Esophagus (tissue), 2 donors: ENCODE measurements at regions not wholly inside any gene's neighbourhood (a gene's known extent, or its start where the extent isn't known, plus 50 kb on each side); places are given as distances from the start of the nearest gene placed in this dataset.

Source experiments
- H3K27ac ChIP-seq, 2 donors: one replicate each; pipeline ENCODE4 v1.5.1; 2013; ENCODE audit warnings: low read depth in 2 of 2, mild to moderate bottlenecking in 2 of 2, inconsistent platforms in 1 of 2, low read length in 1 of 2, moderate library complexity in 1 of 2
- H3K27me3 ChIP-seq, 2 donors: one replicate each; pipeline ENCODE4 v1.6.1; 2013; ENCODE audit warnings: low read length in 2 of 2, control low read depth in 1 of 2, mild to moderate bottlenecking in 1 of 2; ENCODE audit not compliant: insufficient read depth in 2 of 2, control insufficient read depth in 1 of 2
- H3K36me3 ChIP-seq, 2 donors: one replicate each; pipeline ENCODE4 v1.6.1; 2013; ENCODE audit warnings: low read length in 1 of 2; ENCODE audit not compliant: control insufficient read depth in 2 of 2, insufficient read depth in 2 of 2
- H3K4me1 ChIP-seq, 2 donors: one replicate each; pipeline ENCODE4 v1.6.1; 2013; ENCODE audit warnings: low read length in 1 of 2; ENCODE audit not compliant: control insufficient read depth in 2 of 2, insufficient read depth in 2 of 2
- H3K4me3 ChIP-seq, 2 donors: one replicate each; pipeline ENCODE4 v1.5.1; 2013; ENCODE audit warnings: low read length in 2 of 2, mild to moderate bottlenecking in 2 of 2, low read depth in 1 of 2, moderate library complexity in 1 of 2
- H3K9me3 ChIP-seq, 2 donors: one replicate each; pipeline ENCODE4 v1.6.1; 2013; ENCODE audit warnings: mild to moderate bottlenecking in 2 of 2, low read depth in 1 of 2, low read length in 1 of 2, moderate library complexity in 1 of 2; ENCODE audit not compliant: control insufficient read depth in 2 of 2, insufficient read depth in 1 of 2
- WGBS, 2 donors: extraction: QIAGEN DNeasy Blood & Tissue Kit; methylation state at CpG; one replicate each; pipeline ENCODE4 v1.1.7; 2013; 5-methylcytosine and 5-hydroxymethylcytosine counted together
- donor health status: healthy with polysubstance abuse.
- donor health status: Bipolar disorder and iron deficiency.

- Histone ChIP-seq H3K36me3 (no peaks in the 10 kb centered on the region), H3K4me1 (no peaks in the 10 kb centered on the region), H3K27me3 (no peaks in the 10 kb centered on the region), H3K27ac (no peak overlapping the region), H3K9me3 (no peaks in the 10 kb centered on the region), H3K4me3 (no peak overlapping the region)
- WGBS, 2 donors: 96 to 98% methylated on average over 8 of the region's 8 CpGs
These were observed 57.3 kb downstream of the HHEX start for GRCh38 chr10:92747066-92747465.

GRCh38 chr10:92747600-92747999 lies 57.8 kb downstream of the HHEX start:
- H3K4me1 ChIP-seq: no peaks in the 10 kb centered on the region
- H3K36me3 ChIP-seq: no peaks in the 10 kb centered on the region
- no peaks in the 10 kb centered on the region for H3K27me3 ChIP-seq
- no peaks in the 10 kb centered on the region for H3K9me3 ChIP-seq
- no peak overlapping the region for H3K27ac ChIP-seq
- no peak overlapping the region for H3K4me3 ChIP-seq
- 38 to 52% methylated on average over 2 of the region's 2 CpGs for WGBS, 2 donors

- H3K4me1 ChIP-seq: no peaks in the 10 kb centered on the region
- no peaks in the 10 kb centered on the region for H3K9me3 ChIP-seq
- no peaks in the 10 kb centered on the region for H3K27me3 ChIP-seq
- H3K36me3 ChIP-seq: no peaks in the 10 kb centered on the region
- 61 to 66% methylated on average over 9 of the region's 9 CpGs for WGBS, 2 donors
- no peak overlapping the region for H3K27ac ChIP-seq
- H3K4me3 ChIP-seq: no peak overlapping the region
These were observed 61.2 kb downstream of the HHEX start for GRCh38 chr10:92750791-92751533.

GRCh38 chr10:92751534-92751811 lies 61.7 kb downstream of the HHEX start:
- no peaks in the 10 kb centered on the region for H3K4me1 ChIP-seq

GRCh38 chr10:92751827-92752226 lies 62.1 kb downstream of the HHEX start:
- no peaks in the 10 kb centered on the region for H3K36me3 ChIP-seq
- no peaks in the 10 kb centered on the region for H3K27me3 ChIP-seq
- no peak overlapping the region for H3K27ac ChIP-seq
- H3K4me1 ChIP-seq: no peaks in the 10 kb centered on the region
- H3K9me3 ChIP-seq: no peaks in the 10 kb centered on the region
- 92 to 93% methylated on average over 2 of the region's 2 CpGs for WGBS, 2 donors
- no peak overlapping the region for H3K4me3 ChIP-seq

More at GRCh38 chr10:92751534-92751811, 61.7 kb downstream of the HHEX start:
- Histone ChIP-seq H3K36me3 (no peaks in the 10 kb centered on the region), H3K27ac (no peak overlapping the region), H3K27me3 (no peaks in the 10 kb centered on the region), H3K4me3 (no peak overlapping the region), H3K9me3 (no peaks in the 10 kb centered on the region)
- WGBS, 2 donors: 79 to 80% methylated on average over 2 of the region's 2 CpGs

- no peaks in the 10 kb centered on the region for H3K27me3 ChIP-seq
- no peak overlapping the region for H3K4me3 ChIP-seq
- H3K4me1 ChIP-seq: no peaks in the 10 kb centered on the region
- no peaks in the 10 kb centered on the region for H3K36me3 ChIP-seq
- H3K9me3 ChIP-seq: no peaks in the 10 kb centered on the region
- H3K27ac ChIP-seq: no peak overlapping the region
These were observed 64.1 kb downstream of the HHEX start for GRCh38 chr10:92753865-92754264.

GRCh38 chr10:92755725-92756124 lies 66.0 kb downstream of the HHEX start:
- Histone ChIP-seq H3K36me3 (no peaks in the 10 kb centered on the region), H3K27ac (no peak overlapping the region), H3K4me1 (no peaks in the 10 kb centered on the region), H3K27me3 (no peaks in the 10 kb centered on the region), H3K9me3 (no peaks in the 10 kb centered on the region), H3K4me3 (no peak overlapping the region)
- WGBS, 2 donors: 57 to 63% methylated on average over 2 of the region's 2 CpGs

GRCh38 chr10:92756201-92757065 lies 66.7 kb downstream of the HHEX start:
- Histone ChIP-seq H3K4me1 (no peaks in the 10 kb centered on the region), H3K27me3 (no peaks in the 10 kb centered on the region), H3K4me3 (no peak overlapping the region), H3K9me3 (no peaks in the 10 kb centered on the region), H3K36me3 (no peaks in the 10 kb centered on the region), H3K27ac (peak overlapping the region; percentile 53 to 68)
- 74 to 75% methylated on average over 10 of the region's 10 CpGs for WGBS, 2 donors

GRCh38 chr10:92757066-92757710 lies 67.4 kb downstream of the HHEX start:
- peak overlapping the region; percentile 53 to 68 for H3K27ac ChIP-seq
- no peaks in the 10 kb centered on the region for H3K27me3 ChIP-seq
- no peak overlapping the region for H3K4me3 ChIP-seq
- no peaks in the 10 kb centered on the region for H3K9me3 ChIP-seq
- WGBS, 2 donors: 33 to 40% methylated on average over 8 of the region's 8 CpGs
- H3K4me1 ChIP-seq: no peaks in the 10 kb centered on the region
- no peaks in the 10 kb centered on the region for H3K36me3 ChIP-seq
